Activated T-cell treated with anti-CD3 and anti-CD28 coated beads, Interleukin-2, amount 50 U/mL, for 1 hour (primary cell): ENCODE measurements at regions not wholly inside any gene's neighbourhood (a gene's known extent, or its start where the extent isn't known, plus 50 kb on each side); places are given as distances from the start of the nearest gene placed in this dataset.

Source experiments
- DNase-seq: peaks from one replicate; pipeline ENCODE4 v3.0.0-alpha.2; 2020

DNA sequence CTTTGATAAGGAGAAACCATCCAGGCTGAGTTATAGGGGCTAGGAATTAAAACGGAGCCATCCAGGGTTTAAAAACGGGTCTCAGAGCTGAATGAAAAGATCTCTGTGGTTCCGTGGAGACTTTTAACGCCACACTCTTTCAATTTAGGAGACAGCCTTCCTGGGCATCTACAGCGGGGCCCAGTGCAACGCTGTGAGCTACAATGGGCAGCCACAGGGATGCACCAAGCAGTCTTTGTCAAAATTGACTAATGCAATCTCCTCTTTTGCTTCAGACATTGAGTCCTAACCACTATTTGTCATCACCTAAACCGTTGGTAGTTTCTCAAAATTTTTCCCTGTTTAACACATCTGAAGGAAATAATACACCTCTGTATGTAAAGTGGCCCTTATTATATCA lies 96.6 kb upstream of the ABCA1 start:
- no peak for DNase-seq

GRCh38 chr9:105026451-105026850 lies 98.5 kb upstream of the ABCA1 start:
- no peak for DNase-seq

GRCh38 chr9:105027084-105027483 lies 99.1 kb upstream of the ABCA1 start:
- DNase-seq = no peak

- no peak for DNase-seq
Measured at GRCh38 chr9:105030285-105030684, 102.3 kb upstream of the ABCA1 start.

- no peak for DNase-seq
Measured at GRCh38 chr9:105037139-105037538, 109.2 kb upstream of the ABCA1 start.

DNA sequence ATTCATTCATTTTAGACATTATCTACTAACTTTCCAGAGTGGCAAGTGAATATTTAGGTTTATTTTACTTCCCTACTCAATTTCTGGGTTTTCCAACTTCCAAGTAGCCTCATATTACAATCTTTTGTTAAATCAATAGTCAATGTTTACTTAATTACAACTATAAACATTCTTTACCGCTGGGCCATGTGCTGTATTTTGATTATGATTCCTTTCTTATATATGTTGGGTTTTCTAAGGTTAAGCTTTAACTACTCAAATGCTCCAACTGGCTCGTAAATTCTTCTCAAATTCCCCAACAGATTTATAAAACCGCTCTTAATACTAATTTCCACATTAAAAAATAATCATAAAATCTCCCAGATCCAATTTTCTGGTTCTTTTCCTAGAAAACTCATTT lies 110.1 kb upstream of the ABCA1 start:
- DNase-seq = no peak

GRCh38 chr9:105039175-105039799 lies 111.3 kb upstream of the ABCA1 start:
- no peak for DNase-seq

- no peak for DNase-seq
Measured at GRCh38 chr9:105043370-105043936, 115.5 kb upstream of the ABCA1 start.

- no peak for DNase-seq
Measured at GRCh38 chr9:105044518-105044917, 116.6 kb upstream of the ABCA1 start.

- no peak for DNase-seq
Measured at GRCh38 chr9:105046907-105047741, 119.2 kb upstream of the ABCA1 start.

GRCh38 chr9:105047742-105048041 lies 119.7 kb upstream of the ABCA1 start:
- DNase-seq = no peak

GRCh38 chr9:105048331-105048730 lies 120.4 kb upstream of the ABCA1 start:
- DNase-seq = no peak

DNA sequence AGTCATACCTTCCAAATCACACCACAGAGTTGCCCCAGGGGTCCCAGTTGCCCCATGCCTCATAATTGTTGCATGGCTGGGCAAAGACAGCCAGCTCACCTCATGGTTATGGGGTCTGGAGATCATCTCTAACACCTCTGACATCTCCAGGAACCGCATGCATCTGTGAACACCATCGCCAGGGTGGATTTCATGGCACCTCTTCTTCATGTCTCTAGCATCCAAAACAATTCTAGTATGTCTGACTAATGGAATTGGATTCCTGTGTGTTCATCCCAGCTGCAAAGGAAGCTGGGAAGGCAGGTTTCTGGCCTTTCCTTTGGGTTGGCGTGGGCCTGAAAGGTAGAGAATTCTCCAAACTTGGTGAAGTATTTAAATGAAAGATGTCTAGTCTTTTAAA lies 122.3 kb upstream of the ABCA1 start:
- DNase-seq = no peak

DNA sequence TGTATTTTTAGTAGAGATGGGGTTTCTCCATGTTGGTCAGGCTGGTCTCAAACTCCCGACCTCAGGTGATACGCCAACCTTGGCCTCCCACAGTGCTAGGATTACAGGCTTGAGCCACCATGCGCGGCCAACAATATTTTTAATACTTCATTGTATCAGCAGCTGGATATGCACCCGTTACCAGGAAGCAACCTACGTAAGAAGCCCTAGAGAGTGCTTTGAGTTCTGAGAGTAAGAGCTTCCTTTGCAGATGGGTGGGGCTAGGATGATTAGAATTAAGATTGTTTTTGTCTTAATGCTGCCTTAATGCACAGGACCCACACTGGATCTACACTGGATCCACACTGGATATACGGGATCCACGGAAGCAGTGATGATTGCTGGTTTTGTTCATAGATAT lies 123.9 kb upstream of the ABCA1 start:
- DNase-seq = no peak

DNA sequence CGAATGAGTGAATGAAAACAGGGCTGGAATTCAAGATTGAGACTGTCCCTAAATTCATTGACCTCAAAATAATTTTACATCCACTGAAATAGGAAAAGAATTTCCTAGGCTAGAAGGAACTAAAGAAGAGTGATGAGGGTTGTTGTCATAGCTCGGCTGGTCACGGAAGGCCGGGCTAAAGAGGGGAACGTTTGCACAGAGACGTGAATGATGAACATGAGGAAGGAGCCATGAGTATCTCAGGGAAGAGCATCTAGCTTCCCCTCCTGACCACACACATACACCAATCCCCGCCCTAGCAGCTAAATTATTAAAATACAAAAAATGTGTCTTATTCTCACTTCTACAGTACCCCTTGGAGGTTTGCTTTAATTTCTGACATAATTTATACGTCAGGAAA lies 124.4 kb upstream of the ABCA1 start:
- DNase-seq = no peak

DNA sequence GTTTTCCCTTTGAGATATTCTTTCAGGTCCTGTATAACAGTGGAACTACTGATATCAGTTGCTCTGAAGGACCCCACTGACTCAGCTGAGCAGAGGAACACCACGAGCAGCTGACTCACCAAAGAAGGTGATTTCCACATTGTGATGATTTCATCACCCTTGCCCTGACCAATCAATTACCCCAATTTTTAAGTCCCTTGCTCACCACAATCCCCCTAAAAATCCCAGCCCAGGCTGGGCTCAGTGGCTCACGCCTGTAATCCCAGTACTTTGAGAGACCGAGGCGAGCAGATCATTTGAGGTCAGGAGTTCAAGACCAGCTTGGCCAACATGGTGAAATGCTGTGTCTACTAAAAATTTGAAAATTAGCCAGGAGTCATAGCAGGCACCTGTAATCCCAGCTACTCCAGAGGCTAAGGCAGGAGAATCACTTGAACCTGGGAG lies 125.3 kb upstream of the ABCA1 start:
- DNase-seq = no peak

DNA sequence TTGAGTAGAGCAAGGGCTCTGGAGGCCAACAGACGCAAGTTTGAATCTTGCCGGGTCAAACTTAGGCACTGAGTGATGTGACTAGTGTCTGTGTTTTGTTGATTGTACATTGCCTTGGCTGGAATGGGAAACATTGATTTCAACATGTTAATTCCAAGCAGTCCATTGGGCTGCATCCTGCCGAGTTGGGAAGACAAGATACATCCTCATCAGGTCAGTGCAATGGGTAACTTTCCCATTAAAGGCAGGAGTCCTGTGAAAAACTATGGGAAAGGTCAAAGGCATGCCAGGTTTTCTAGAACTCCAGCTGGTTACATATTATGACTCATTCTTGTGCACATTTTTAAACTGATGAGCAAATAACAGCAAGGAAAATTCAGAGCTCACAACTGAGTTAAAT lies 126.5 kb upstream of the ABCA1 start:
- no peak for DNase-seq

DNA sequence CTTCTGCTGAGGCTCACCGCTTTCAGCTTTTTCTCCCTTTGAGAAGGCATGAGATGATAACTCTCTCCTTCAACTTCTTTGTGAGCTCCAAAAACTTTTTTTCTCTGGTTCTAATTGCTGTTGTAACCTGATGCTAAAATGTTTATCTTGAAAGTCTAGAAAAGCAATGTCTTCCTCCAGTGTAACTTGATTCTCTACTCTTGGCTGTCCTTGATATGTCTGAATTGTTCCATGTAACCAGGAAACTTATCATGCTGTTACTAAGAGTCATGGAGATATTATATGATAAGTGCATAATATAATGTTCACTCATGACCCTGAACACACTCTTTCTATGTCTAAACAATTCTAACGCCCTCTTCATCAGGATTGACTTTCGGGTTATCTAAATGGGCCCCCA lies 128.0 kb upstream of the ABCA1 start:
- no peak for DNase-seq

DNA sequence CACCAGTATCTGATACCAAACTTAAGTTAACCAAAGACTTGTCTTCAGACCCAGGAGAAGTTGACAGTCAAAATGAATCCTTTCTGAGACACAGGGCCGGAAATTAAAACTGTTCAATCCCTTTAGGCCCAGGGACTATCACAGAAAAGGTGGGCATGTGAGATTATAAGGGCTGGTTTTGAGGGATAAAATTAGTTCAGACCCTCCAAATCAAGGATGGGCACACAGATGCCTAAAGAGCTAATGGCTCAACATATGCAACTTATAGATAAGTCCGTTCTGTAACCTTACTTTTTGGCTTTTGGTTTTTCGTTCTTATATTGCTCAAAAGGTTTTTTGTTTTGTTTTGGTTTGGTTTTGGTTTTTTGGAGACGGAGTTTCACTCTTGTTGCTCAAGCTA lies 129.6 kb upstream of the ABCA1 start:
- no peak for DNase-seq

DNA sequence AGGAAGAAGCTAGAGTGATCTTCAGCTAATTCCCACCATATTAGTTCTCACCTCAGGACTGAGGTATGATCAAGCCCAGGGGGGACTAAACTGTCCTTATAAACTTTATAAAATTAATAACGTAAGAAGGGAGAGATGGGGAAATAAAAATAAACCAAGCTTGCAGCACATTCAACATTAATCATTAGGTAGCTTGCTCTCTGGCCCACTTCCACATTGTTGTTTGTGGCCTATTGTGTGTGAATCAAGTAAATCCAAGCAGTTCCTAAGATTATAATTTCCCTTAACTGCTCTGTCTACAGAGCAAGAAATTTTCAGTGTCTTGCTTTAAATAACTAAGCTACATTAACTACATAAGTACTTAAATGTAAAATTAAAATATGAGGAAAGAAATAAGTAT lies 131.3 kb upstream of the ABCA1 start:
- DNase-seq = no peak

DNA sequence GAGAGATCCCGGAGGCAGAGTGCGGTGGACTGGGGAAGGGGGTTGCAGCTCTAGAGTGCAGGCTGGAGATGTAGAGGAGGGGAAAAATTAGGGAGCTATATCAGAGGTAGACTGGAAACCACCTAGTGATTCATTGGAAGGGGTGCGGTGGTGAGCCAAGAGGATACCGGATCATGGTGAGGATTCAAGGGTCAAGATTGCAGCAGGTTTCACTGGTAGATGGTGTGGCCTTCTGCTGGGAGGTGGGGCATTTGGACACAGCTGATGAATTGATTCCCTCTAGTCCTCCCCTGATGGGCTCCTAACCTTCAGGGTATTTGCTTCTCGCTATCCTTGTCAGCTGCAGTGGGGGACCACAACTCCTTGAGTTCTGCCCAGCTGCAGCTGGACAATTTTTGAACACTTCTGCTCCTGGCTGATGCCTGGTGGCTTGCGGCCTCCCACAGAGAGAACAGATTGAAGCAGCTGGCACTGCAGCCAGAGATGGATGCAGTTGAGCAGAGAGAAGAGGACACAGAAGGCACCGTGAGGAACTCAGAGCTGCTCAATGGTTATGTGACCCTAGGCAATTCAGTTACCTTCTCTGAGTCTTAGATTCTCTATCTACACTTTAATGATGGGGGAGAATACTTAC lies 134.4 kb upstream of the ABCA1 start:
- no peak for DNase-seq

GRCh38 chr9:105064248-105065097 lies 136.5 kb upstream of the ABCA1 start:
- DNase-seq = no peak
